Kidney epithelial cell (primary cell): ENCODE measurements at regions not wholly inside any gene's neighbourhood (a gene's known extent, or its start where the extent isn't known, plus 50 kb on each side); places are given as distances from the start of the nearest gene placed in this dataset.

ENCODE experiments used
- DNase-seq: peaks from one replicate; pipeline ENCODE4 v3.0.0-alpha.2; 2010; ENCODE audit warnings: low read depth
- H3K27me3 ChIP-seq: 2 replicates; pipeline ENCODE4 v1.6.0; 2011; ENCODE audit warnings: low read length; ENCODE audit not compliant: control insufficient read depth, insufficient read depth
- H3K36me3 ChIP-seq: 2 replicates; pipeline ENCODE4 v1.5.1; 2011; ENCODE audit warnings: low read length; ENCODE audit not compliant: control insufficient read depth, insufficient read depth
- H3K4me3 ChIP-seq: 2 replicates; pipeline ENCODE4 v1.5.1; 2011; ENCODE audit warnings: low read depth, mild to moderate bottlenecking, control low read depth, low read length
- TF ChIP-seq, protein P1 (sequence below): IDR thresholded peaks from 2 replicates; pipeline ENCODE4 v1.5.1; 2011; ENCODE audit warnings: mild to moderate bottlenecking, moderate library complexity, low read length, control low read depth, inconsistent platforms; ENCODE audit not compliant: insufficient read depth, poor library complexity, severe bottlenecking

DNA sequence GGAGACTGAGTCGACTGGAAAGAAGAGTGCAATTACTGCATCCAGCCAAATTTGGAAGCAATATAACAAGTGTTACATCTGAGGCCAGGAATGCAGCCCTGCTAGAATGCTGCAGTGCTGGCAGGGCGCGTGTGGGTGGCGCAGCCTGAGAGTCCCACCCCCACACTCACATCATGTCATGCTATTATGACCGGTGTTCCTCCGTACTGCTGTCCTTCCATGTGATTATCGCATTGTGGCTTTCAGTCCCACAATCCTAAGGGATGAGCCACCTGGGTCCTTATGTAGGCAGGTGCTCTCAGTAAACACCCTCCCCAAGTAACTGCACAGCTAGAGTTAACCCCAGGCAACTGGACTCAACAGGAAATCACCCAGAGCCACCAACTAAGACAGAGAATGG is 122.6 kb upstream of the CPEB2 start:
- no peak for DNase-seq
- TF ChIP-seq, protein P1, sequence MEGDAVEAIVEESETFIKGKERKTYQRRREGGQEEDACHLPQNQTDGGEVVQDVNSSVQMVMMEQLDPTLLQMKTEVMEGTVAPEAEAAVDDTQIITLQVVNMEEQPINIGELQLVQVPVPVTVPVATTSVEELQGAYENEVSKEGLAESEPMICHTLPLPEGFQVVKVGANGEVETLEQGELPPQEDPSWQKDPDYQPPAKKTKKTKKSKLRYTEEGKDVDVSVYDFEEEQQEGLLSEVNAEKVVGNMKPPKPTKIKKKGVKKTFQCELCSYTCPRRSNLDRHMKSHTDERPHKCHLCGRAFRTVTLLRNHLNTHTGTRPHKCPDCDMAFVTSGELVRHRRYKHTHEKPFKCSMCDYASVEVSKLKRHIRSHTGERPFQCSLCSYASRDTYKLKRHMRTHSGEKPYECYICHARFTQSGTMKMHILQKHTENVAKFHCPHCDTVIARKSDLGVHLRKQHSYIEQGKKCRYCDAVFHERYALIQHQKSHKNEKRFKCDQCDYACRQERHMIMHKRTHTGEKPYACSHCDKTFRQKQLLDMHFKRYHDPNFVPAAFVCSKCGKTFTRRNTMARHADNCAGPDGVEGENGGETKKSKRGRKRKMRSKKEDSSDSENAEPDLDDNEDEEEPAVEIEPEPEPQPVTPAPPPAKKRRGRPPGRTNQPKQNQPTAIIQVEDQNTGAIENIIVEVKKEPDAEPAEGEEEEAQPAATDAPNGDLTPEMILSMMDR = no peak
- Histone ChIP-seq H3K27me3 (no peaks in the 10 kb centered on the region), H3K4me3 (no peak overlapping the region), H3K36me3 (no peaks in the 10 kb centered on the region)

DNA sequence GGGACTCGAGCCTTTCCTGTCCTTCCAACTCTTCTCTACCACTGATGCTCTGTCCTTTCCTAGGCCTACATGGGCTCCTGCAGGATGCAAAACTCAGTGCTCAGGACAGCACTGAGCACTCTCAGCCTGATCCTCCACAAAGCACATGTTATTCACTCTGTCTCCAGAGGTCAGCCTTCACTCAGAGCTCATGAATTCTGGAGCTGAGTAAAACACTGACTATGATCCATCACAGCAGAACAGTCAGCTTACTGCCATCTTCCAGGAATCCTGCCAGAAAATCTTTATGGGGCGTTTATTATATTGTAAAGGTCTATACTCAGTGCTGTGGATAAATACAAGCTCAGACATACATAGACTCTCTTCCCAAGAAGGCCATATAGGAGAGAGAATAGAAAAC is 121.5 kb upstream of the CPEB2 start:
- TF ChIP-seq, protein P1 = no peak
- no peak overlapping the region for H3K4me3 ChIP-seq
- DNase-seq = no peak
- no peaks in the 10 kb centered on the region for H3K36me3 ChIP-seq
- no peaks in the 10 kb centered on the region for H3K27me3 ChIP-seq

DNA sequence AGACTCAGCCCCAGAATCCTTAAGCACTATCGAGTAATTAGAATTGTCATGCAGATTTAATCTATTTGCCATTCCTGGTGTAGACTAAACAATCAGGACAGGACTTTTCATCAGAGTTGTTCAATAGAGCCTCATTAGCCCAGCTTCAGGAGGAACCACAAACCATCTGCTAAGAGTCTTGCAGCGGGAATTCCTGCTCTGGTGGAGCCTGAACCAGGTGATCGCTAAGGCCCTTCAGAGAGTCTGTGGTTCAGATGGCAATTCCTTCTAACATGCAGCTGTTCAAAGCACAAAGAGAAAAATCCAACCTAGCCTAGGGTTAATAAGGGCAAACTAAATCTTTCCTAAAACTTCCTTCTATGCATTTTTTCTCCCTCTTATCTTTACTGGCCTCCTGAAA is 119.1 kb upstream of the CPEB2 start:
- no peak for DNase-seq
- H3K4me3 ChIP-seq = no peak overlapping the region
- TF ChIP-seq, protein P1 = no peak

DNA sequence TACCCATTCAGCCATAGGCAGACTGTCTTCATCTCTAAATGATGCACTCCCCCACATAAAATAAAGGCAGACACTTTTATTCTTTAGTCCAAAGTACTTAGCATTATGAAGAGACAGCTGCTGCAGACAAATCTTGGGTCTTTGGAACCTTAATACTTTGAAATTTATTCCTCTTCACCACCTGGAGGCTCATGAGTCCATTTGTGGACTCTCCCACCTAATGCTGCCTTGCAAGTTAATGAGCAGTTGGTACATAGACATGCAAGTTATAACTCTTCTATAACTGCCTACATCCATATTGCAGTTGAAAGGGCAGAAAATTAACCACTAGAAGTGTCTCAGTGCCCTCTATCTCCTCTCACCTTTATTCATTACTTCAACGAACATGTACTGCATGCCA is 118.6 kb upstream of the CPEB2 start:
- Histone ChIP-seq H3K4me3 (no peak overlapping the region), H3K36me3 (no peaks in the 10 kb centered on the region), H3K27me3 (no peaks in the 10 kb centered on the region)
- DNase-seq = no peak
- TF ChIP-seq, protein P1 = no peak

More for the DNA sequence above, 119.1 kb upstream of the CPEB2 start:
- Histone ChIP-seq H3K36me3 (no peaks in the 10 kb centered on the region), H3K27me3 (no peaks in the 10 kb centered on the region)

DNA sequence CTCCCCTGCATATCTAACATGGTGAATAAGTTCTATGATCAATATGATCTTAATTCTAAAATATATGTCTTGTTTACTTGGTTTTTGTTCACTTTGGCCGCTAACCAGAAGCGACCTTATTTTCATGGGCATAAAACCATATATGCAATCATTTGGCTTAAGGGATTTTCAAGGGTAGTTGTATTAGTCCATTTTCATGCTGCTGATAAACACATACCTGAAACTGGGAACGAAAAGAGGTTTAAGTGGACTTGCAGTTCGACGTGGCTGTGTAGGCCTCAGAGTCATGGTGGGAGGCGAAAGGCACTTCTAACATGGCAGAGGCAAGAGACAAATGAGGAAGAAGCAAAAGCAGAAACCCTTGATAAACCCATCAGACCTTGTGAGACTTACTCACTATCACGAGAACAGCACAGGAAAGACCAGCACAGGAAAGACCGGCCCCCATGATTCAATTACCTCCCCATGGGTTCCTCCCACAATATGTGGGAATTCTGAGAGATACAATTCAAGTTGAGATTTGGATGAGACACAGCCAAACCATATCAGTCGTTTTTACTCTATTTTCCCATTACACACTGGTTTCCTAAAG is 114.3 kb upstream of the CPEB2 start:
- Histone ChIP-seq H3K36me3 (no peaks in the 10 kb centered on the region), H3K27me3 (no peaks in the 10 kb centered on the region), H3K4me3 (no peak overlapping the region)
- TF ChIP-seq, protein P1 = no peak
- DNase-seq = no peak
